Loucy (cell line): ENCODE measurements at regions not wholly inside any gene's neighbourhood (a gene's known extent, or its start where the extent isn't known, plus 50 kb on each side); places are given as distances from the start of the nearest gene placed in this dataset.

Source experiments
- H2AFZ ChIP-seq: fragments of 200-600 bp; sonication (generic); 2 replicates; pipeline ENCODE4 v1.6.0; 2016; ENCODE audit warnings: antibody characterized with exemption, mild to moderate bottlenecking, low read length, moderate library complexity
- H3F3A ChIP-seq: fragments of 200-600 bp; 2 replicates; pipeline ENCODE4 v1.6.0; 2016; ENCODE audit warnings: antibody characterized with exemption, low read depth, mild to moderate bottlenecking
- H3K27me3 ChIP-seq: fragments of 200-600 bp; sonication (generic); 2 replicates; pipeline ENCODE4 v1.6.1; 2014; ENCODE audit warnings: low read length, mild to moderate bottlenecking; ENCODE audit not compliant: insufficient read depth, poor library complexity, severe bottlenecking
- H3K36me3 ChIP-seq: fragments of 200-600 bp; sonication (generic); 2 replicates; pipeline ENCODE4 v1.6.1; 2016; ENCODE audit warnings: low read length; ENCODE audit not compliant: insufficient read depth
- H3K4me1 ChIP-seq: fragments of 200-600 bp; sonication (generic); 2 replicates; pipeline ENCODE4 v1.5.1; 2014; ENCODE audit warnings: low read length, mild to moderate bottlenecking; ENCODE audit not compliant: insufficient read depth, poor library complexity, severe bottlenecking
- H3K4me2 ChIP-seq: fragments of 200-600 bp; sonication (generic); 2 replicates; pipeline ENCODE4 v1.6.0; 2014; ENCODE audit warnings: antibody characterized with exemption, low read length, low read depth, mild to moderate bottlenecking; ENCODE audit not compliant: poor library complexity, severe bottlenecking
- H3K4me3 ChIP-seq: fragments of 200-600 bp; sonication (generic); 2 replicates; pipeline ENCODE4 v1.5.1; 2014; ENCODE audit warnings: low read length, mild to moderate bottlenecking, mixed read lengths; ENCODE audit not compliant: poor library complexity, severe bottlenecking
- H3K79me2 ChIP-seq: fragments of 200-600 bp; sonication (generic); 2 replicates; pipeline ENCODE4 v1.6.1; 2014; ENCODE audit warnings: low read length; ENCODE audit not compliant: insufficient read depth
- H3K9ac ChIP-seq: fragments of 200-600 bp; sonication (generic); 2 replicates; pipeline ENCODE4 v1.6.0; 2014; ENCODE audit warnings: mild to moderate bottlenecking, low read depth, low read length, moderate library complexity; ENCODE audit not compliant: poor library complexity, severe bottlenecking
- H3K9me2 ChIP-seq: fragments of 200-600 bp; sonication (generic); replicated peaks from 2 replicates; pipeline ENCODE4 v1.6.1; 2016; ENCODE audit warnings: low read depth, low read length, mixed read lengths
- H3K9me3 ChIP-seq: fragments of 200-600 bp; sonication (generic); 2 replicates; pipeline ENCODE4 v1.6.1; 2014; ENCODE audit warnings: mild to moderate bottlenecking, antibody characterized with exemption, low read length, low read depth; ENCODE audit not compliant: insufficient read depth
- H4K20me1 ChIP-seq: fragments of 200-600 bp; sonication (generic); 2 replicates; pipeline ENCODE4 v1.6.0; 2014; ENCODE audit warnings: antibody characterized with exemption, low read length, mild to moderate bottlenecking; ENCODE audit not compliant: insufficient read depth, poor library complexity, severe bottlenecking
- CTCF ChIP-seq: fragments of 200-600 bp; sonication (generic); conservative IDR thresholded peaks from 2 replicates; pipeline ENCODE4 v1.5.1; 2014; ENCODE audit warnings: mild to moderate bottlenecking, antibody characterized with exemption, low read length
- EZH2phosphoT487 ChIP-seq: fragments of 200-600 bp; IDR thresholded peaks from 2 replicates; pipeline ENCODE4 v1.6.1; 2018; ENCODE audit warnings: antibody characterized with exemption, mild to moderate bottlenecking, moderate library complexity, borderline replicate concordance

GRCh38 chr20:20832715-20833114 is 120.3 kb upstream of the RALGAPA2 start:
- Histone ChIP-seq H3K4me3 (no peak overlapping the region), H3K27me3 (no peaks in the 10 kb centered on the region)
- no peak for TF ChIP-seq EZH2phosphoT487
- no peak for TF ChIP-seq CTCF

GRCh38 chr20:20831794-20832193 is 119.3 kb upstream of the RALGAPA2 start:
- Histone ChIP-seq H3K4me1 (no peaks in the 10 kb centered on the region), H4K20me1 (no peaks in the 10 kb centered on the region), H3K4me2 (no peak overlapping the region), H3K79me2 (no peaks in the 10 kb centered on the region), H3K9ac (no peak overlapping the region), H3F3A (no peaks in the 10 kb centered on the region), H3K9me3 (no peaks in the 10 kb centered on the region; the same call in 1 of the 2 replicates), H3K9me2 (no peaks in the 10 kb centered on the region), H3K4me3 (no peak overlapping the region), H2AFZ (no peak overlapping the region), H3K36me3 (no peaks in the 10 kb centered on the region), H3K27me3 (no peaks in the 10 kb centered on the region)
- no peak for TF ChIP-seq EZH2phosphoT487
- no peak for TF ChIP-seq CTCF

More at GRCh38 chr20:20832715-20833114, 120.3 kb upstream of the RALGAPA2 start:
- Histone ChIP-seq H3K9me2 (no peaks in the 10 kb centered on the region), H3K79me2 (no peaks in the 10 kb centered on the region), H3F3A (no peaks in the 10 kb centered on the region), H4K20me1 (no peaks in the 10 kb centered on the region), H2AFZ (no peak overlapping the region), H3K4me2 (no peak overlapping the region), H3K9me3 (no peaks in the 10 kb centered on the region; the same call in 1 of the 2 replicates), H3K4me1 (no peaks in the 10 kb centered on the region), H3K9ac (no peak overlapping the region), H3K36me3 (no peaks in the 10 kb centered on the region)

- Histone ChIP-seq H3K79me2 (no peaks in the 10 kb centered on the region), H3K9ac (no peak overlapping the region), H3K36me3 (no peaks in the 10 kb centered on the region), H3F3A (no peaks in the 10 kb centered on the region), H4K20me1 (no peaks in the 10 kb centered on the region), H3K9me2 (no peaks in the 10 kb centered on the region), H3K4me1 (no peaks in the 10 kb centered on the region), H3K27me3 (no peaks in the 10 kb centered on the region), H3K4me2 (no peak overlapping the region), H2AFZ (no peak overlapping the region), H3K4me3 (no peak overlapping the region), H3K9me3 (no peaks in the 10 kb centered on the region; the same call in 1 of the 2 replicates)
- TF ChIP-seq CTCF: no peak
- no peak for TF ChIP-seq EZH2phosphoT487
These were observed 117.2 kb upstream of the RALGAPA2 start for GRCh38 chr20:20829681-20830080.
